Left renal pelvis (tissue), 4 donors: ENCODE measurements at regions not wholly inside any gene's neighbourhood (a gene's known extent, or its start where the extent isn't known, plus 50 kb on each side); places are given as distances from the start of the nearest gene placed in this dataset.
"Not testable (repeated sequence)": the region's sequence is repeated elsewhere in the genome, so short reads cannot be mapped to it uniquely, and the experiment has no call there.

Experiments used
- DNase-seq, 4 donors: peaks; one replicate each; pipeline ENCODE4 v3.0.0-alpha.2; 2013; ENCODE audit warnings: low read depth in 4 of 4, low spot score in 3 of 4

- DNase-seq, result no peak
Observed at GRCh38 chr12:25384038-25384892, 133.5 kb upstream of the KRAS start.

- no peak for DNase-seq
Observed at GRCh38 chr12:25382311-25383106, 131.8 kb upstream of the KRAS start.

GRCh38 chr12:25377469-25378177 lies 126.9 kb upstream of the KRAS start:
- DNase-seq, result no peak

GRCh38 chr12:25376985-25377384 lies 126.3 kb upstream of the KRAS start:
- DNase-seq, result no peak

GRCh38 chr12:25376407-25376806 lies 125.7 kb upstream of the KRAS start:
- DNase-seq, result no peak

GRCh38 chr12:25372969-25373817 lies 122.5 kb upstream of the KRAS start:
- DNase-seq, result no peak

- DNase-seq, result no peak
Observed at GRCh38 chr12:25372002-25372401, 121.3 kb upstream of the KRAS start.

GRCh38 chr12:25368557-25368956 lies 117.8 kb upstream of the KRAS start:
- no peak for DNase-seq

GRCh38 chr12:25366122-25366521 lies 115.4 kb upstream of the KRAS start:
- no peak for DNase-seq

GRCh38 chr12:25365340-25365730 lies 114.6 kb upstream of the KRAS start:
- no peak for DNase-seq

GRCh38 chr12:25364529-25365339 lies 114.0 kb upstream of the KRAS start:
- no peak for DNase-seq

- DNase-seq, result no peak
Observed at GRCh38 chr12:25362646-25363045, 111.9 kb upstream of the KRAS start.

- DNase-seq, result no peak
Observed at GRCh38 chr12:25361511-25361910, 110.8 kb upstream of the KRAS start.

- DNase-seq, result no peak
Observed at GRCh38 chr12:25357595-25357994, 106.9 kb upstream of the KRAS start.

GRCh38 chr12:25352942-25353341 lies 102.2 kb upstream of the KRAS start:
- not testable (repeated sequence) for DNase-seq

GRCh38 chr12:25352083-25352918 lies 101.6 kb upstream of the KRAS start:
- DNase-seq, result no peak

- DNase-seq, result no peak
Observed at GRCh38 chr12:25348593-25348895, 97.8 kb upstream of the KRAS start.

- DNase-seq, result no peak
Observed at GRCh38 chr12:25347716-25348592, 97.2 kb upstream of the KRAS start.
